ENCODE measurements at regions not wholly inside any gene's neighbourhood (a gene's known extent, or its start where the extent isn't known, plus 50 kb on each side); places are given as distances from the start of the nearest gene placed in this dataset.
"Not testable (repeated sequence)": the region's sequence is repeated elsewhere in the genome, so short reads cannot be mapped to it uniquely, and the experiment has no call there.

GRCh38 chr10:71108042-71108441 is 104.3 kb upstream of the UNC5B start:
- not testable (repeated sequence) for TF ChIP-seq CTCF (tag by site-specific recombination; IDR thresholded peaks at IDR 0.05); ZBTB1 (tag by site-specific recombination; IDR thresholded peaks at IDR 0.05); ZNF670 (tag by site-specific recombination; IDR thresholded peaks at IDR 0.05; ENCODE audit: low read depth); ZNF350 (tag by site-specific recombination; IDR thresholded peaks at IDR 0.05); ZSCAN18 (tag by site-specific recombination; IDR thresholded peaks at IDR 0.05); ZNF610 (tag by site-specific recombination; IDR thresholded peaks at IDR 0.05; ENCODE audit: borderline replicate concordance); ZNF311 (tag by site-specific recombination; IDR thresholded peaks at IDR 0.05; ENCODE audit: borderline replicate concordance); ZNF830 (tag by site-specific recombination; IDR thresholded peaks at IDR 0.05; ENCODE audit: low read depth); PATZ1 (tag by site-specific recombination; IDR thresholded peaks at IDR 0.05); ZNF292 (tag by site-specific recombination; IDR thresholded peaks at IDR 0.05; ENCODE audit: borderline replicate concordance, low read depth); ZNF707 (tag by site-specific recombination; IDR thresholded peaks at IDR 0.05)
- TF ChIP-seq, protein P1, sequence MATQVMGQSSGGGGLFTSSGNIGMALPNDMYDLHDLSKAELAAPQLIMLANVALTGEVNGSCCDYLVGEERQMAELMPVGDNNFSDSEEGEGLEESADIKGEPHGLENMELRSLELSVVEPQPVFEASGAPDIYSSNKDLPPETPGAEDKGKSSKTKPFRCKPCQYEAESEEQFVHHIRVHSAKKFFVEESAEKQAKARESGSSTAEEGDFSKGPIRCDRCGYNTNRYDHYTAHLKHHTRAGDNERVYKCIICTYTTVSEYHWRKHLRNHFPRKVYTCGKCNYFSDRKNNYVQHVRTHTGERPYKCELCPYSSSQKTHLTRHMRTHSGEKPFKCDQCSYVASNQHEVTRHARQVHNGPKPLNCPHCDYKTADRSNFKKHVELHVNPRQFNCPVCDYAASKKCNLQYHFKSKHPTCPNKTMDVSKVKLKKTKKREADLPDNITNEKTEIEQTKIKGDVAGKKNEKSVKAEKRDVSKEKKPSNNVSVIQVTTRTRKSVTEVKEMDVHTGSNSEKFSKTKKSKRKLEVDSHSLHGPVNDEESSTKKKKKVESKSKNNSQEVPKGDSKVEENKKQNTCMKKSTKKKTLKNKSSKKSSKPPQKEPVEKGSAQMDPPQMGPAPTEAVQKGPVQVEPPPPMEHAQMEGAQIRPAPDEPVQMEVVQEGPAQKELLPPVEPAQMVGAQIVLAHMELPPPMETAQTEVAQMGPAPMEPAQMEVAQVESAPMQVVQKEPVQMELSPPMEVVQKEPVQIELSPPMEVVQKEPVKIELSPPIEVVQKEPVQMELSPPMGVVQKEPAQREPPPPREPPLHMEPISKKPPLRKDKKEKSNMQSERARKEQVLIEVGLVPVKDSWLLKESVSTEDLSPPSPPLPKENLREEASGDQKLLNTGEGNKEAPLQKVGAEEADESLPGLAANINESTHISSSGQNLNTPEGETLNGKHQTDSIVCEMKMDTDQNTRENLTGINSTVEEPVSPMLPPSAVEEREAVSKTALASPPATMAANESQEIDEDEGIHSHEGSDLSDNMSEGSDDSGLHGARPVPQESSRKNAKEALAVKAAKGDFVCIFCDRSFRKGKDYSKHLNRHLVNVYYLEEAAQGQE (tag by site-specific recombination; IDR thresholded peaks at IDR 0.05): not testable (repeated sequence)
- TF ChIP-seq, protein P2, sequence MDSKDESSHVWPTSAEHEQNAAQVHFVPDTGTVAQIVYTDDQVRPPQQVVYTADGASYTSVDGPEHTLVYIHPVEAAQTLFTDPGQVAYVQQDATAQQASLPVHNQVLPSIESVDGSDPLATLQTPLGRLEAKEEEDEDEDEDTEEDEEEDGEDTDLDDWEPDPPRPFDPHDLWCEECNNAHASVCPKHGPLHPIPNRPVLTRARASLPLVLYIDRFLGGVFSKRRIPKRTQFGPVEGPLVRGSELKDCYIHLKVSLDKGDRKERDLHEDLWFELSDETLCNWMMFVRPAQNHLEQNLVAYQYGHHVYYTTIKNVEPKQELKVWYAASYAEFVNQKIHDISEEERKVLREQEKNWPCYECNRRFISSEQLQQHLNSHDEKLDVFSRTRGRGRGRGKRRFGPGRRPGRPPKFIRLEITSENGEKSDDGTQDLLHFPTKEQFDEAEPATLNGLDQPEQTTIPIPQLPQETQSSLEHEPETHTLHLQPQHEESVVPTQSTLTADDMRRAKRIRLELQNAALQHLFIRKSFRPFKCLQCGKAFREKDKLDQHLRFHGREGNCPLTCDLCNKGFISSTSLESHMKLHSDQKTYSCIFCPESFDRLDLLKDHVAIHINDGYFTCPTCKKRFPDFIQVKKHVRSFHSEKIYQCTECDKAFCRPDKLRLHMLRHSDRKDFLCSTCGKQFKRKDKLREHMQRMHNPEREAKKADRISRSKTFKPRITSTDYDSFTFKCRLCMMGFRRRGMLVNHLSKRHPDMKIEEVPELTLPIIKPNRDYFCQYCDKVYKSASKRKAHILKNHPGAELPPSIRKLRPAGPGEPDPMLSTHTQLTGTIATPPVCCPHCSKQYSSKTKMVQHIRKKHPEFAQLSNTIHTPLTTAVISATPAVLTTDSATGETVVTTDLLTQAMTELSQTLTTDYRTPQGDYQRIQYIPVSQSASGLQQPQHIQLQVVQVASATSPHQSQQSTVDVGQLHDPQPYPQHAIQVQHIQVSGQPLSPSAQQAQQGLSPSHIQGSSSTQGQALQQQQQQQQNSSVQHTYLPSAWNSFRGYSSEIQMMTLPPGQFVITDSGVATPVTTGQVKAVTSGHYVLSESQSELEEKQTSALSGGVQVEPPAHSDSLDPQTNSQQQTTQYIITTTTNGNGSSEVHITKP (tag by site-specific recombination; IDR thresholded peaks at IDR 0.05): not testable (repeated sequence)

Data from HEK293 (cell line).